HL-60 (cell line): ENCODE measurements at regions not wholly inside any gene's neighbourhood (a gene's known extent, or its start where the extent isn't known, plus 50 kb on each side); places are given as distances from the start of the nearest gene placed in this dataset.

ENCODE experiments used
- GABPA ChIP-seq: IDR thresholded peaks from 2 replicates; pipeline ENCODE4 v1.6.1; 2012; ENCODE audit warnings: low read depth
- POLR2AphosphoS5 ChIP-seq: IDR thresholded peaks from 2 replicates; pipeline ENCODE4 v1.6.1; 2012; ENCODE audit warnings: low read depth
- TF ChIP-seq, protein P1 (sequence below): IDR thresholded peaks from one replicate; pipeline ENCODE4 v1.5.1; 2011; ENCODE audit warnings: low read length, control low read depth, inconsistent platforms; ENCODE audit not compliant: insufficient read depth

DNA sequence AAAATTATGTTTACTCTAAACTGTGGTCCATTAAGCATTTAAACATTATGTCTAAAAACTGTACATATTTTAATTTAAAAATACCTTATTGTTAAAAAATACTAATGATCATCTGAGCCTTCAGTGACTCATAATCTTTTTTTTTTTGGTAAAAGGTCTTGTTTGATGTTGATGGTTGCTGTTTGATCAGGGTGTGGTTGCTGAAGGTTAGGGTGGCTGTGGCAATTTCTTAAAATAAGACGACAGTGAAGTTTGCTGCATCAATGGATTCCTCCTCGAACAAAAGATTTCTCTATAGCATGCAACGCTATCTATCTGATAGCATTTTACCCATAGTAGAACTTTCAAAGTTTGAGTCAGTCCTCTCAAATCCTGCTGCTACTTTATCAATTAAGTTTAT lies 180.0 kb upstream of the AHR start:
- TF ChIP-seq, protein P1, sequence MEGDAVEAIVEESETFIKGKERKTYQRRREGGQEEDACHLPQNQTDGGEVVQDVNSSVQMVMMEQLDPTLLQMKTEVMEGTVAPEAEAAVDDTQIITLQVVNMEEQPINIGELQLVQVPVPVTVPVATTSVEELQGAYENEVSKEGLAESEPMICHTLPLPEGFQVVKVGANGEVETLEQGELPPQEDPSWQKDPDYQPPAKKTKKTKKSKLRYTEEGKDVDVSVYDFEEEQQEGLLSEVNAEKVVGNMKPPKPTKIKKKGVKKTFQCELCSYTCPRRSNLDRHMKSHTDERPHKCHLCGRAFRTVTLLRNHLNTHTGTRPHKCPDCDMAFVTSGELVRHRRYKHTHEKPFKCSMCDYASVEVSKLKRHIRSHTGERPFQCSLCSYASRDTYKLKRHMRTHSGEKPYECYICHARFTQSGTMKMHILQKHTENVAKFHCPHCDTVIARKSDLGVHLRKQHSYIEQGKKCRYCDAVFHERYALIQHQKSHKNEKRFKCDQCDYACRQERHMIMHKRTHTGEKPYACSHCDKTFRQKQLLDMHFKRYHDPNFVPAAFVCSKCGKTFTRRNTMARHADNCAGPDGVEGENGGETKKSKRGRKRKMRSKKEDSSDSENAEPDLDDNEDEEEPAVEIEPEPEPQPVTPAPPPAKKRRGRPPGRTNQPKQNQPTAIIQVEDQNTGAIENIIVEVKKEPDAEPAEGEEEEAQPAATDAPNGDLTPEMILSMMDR, result no peak
- no peak for TF ChIP-seq GABPA
- TF ChIP-seq POLR2AphosphoS5, result no peak
